Transverse colon (tissue), 3 donors: ENCODE measurements at regions not wholly inside any gene's neighbourhood (a gene's known extent, or its start where the extent isn't known, plus 50 kb on each side); places are given as distances from the start of the nearest gene placed in this dataset.

Experiments
- CTCF ChIP-seq, 5 experiments: fragments of 200-600 bp in 3 of 5; fragments of 450-650 bp in 2 of 5; sonication (generic) in 3 of 5; IDR thresholded peaks; 1 replicate in 2 of 5; 2 replicates in 3 of 5; pipeline ENCODE4 v1.5.1; 2016 to 2017; ENCODE audit warnings: antibody characterized with exemption in 5 of 5, inconsistent platforms in 3 of 5, mild to moderate bottlenecking in 2 of 5, moderate library complexity in 1 of 5
- POLR2A ChIP-seq: fragments of 450-650 bp; IDR thresholded peaks from one replicate; pipeline ENCODE4 v1.6.1; 2016; ENCODE audit warnings: antibody characterized with exemption, mild to moderate bottlenecking, moderate library complexity

- TF ChIP-seq CTCF (IDR thresholded peaks at IDR 0.05): no peak
- no peak for TF ChIP-seq POLR2A
Observed at GRCh38 chr17:54662978-54663876, 237.4 kb upstream of the TOM1L1 start.
